GM18517 (cell line): ENCODE measurements at regions not wholly inside any gene's neighbourhood (a gene's known extent, or its start where the extent isn't known, plus 50 kb on each side); places are given as distances from the start of the nearest gene placed in this dataset.
"Not testable (repeated sequence)": the region's sequence is repeated elsewhere in the genome, so short reads cannot be mapped to it uniquely, and the experiment has no call there.

ENCODE experiments used
- ATAC-seq: cut with Tn5 transposase; IDR thresholded peaks from one replicate; pipeline ENCODE4 v1.9.1; 2021; ENCODE audit warnings: mild to moderate bottlenecking, moderate library complexity; ENCODE audit not compliant: unreplicated experiment

GRCh38 chr3:5675319-5675718, 487.8 kb downstream of the EDEM1 start:
- no peak for ATAC-seq

DNA sequence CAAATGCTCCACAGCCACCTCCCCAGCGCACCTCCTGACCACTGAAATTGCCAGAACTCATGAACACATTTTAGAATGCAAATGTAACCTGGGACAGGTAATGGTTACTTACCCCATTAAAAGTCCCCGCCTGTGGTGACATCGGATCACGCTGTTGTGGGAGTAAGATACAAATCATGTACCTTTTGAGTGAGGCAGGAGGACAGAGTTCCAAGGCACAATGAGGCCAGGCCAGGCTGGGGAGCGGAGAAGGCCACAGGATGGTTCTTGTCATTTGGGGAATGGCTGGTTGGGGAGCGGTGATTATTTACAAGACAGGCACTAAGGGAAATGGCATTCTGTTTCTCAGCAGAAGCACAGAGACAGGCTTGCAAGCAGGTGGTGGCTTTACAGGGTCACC, 490.0 kb downstream of the EDEM1 start:
- ATAC-seq = no peak

GRCh38 chr3:5678248-5678647, 490.7 kb downstream of the EDEM1 start:
- no peak for ATAC-seq

DNA sequence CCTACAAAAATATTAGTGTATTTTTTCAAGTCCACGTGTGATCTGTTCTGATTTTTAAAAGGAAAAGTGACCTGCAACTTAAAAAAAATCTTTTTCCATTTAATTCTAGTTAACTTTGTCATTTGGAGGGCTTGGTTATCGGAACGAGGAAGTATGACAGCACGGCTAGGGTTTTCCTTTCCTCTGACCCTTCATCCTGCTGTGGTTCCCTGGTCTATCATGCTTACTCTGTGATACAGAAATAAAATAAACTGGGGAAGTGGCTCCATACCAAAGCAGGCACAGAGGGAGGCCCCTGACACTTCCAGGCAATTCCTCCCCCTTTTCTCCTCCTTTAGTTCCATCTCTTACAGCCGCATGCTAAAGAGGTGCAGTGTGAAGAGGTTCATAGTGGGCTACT, 491.3 kb downstream of the EDEM1 start:
- ATAC-seq = no peak

- ATAC-seq = no peak
Measured at GRCh38 chr3:5687230-5687629, 499.7 kb downstream of the EDEM1 start.

- ATAC-seq = no peak
Measured at GRCh38 chr3:5690490-5690889, 503.0 kb downstream of the EDEM1 start.

DNA sequence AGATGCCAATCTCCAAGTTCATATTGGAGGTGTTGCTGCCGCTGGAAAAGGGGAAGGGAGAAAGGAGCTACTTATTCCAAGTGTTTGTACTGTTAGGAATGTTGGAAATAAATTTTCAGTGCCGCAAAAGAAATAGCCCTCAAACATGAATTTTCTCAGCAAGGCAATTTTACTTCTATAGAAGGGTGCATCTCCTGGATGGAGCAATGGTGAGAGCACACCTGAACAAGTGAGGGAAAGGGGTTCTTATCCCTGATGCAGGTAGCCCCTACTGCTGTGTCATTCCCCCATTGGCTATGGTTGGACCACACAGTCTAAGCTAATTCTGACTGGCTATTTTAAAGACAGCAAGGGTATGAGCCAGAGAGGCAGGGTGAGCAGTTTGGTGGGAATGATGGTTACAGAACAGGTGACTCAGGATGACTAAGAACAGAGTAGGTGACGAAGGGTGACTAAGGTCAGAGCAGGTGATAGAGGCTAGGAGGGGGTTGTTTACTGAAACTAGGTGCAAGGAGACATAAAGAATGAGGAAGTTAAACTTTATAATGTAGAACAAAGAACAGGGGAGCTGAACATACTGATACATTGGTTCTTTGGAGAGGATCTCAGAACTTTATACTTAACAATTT, 503.5 kb downstream of the EDEM1 start:
- no peak for ATAC-seq

- no peak for ATAC-seq
Measured at GRCh38 chr3:5692446-5692845, 504.9 kb downstream of the EDEM1 start.

- no peak for ATAC-seq
Measured at GRCh38 chr3:5694266-5694665, 506.8 kb downstream of the EDEM1 start.

DNA sequence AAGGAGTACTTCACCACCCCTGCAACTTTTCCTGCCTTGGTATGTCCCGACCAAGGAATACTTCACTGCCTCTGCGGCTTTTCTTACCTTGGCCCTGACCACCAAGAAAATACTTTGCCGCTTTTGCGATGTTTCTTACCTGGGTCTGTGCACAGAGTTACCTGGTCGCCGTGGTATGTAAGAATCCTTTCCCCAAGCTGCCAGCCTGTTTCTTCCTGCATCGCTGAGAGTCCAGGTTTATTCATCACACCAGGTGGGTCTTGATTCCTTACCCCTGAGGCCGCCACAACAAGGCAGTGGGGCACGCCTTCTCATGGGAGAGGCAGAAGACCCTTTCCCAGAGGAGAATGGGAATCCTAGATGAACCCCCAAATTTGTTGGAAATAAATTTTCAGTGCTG, 511.3 kb downstream of the EDEM1 start:
- no peak for ATAC-seq

DNA sequence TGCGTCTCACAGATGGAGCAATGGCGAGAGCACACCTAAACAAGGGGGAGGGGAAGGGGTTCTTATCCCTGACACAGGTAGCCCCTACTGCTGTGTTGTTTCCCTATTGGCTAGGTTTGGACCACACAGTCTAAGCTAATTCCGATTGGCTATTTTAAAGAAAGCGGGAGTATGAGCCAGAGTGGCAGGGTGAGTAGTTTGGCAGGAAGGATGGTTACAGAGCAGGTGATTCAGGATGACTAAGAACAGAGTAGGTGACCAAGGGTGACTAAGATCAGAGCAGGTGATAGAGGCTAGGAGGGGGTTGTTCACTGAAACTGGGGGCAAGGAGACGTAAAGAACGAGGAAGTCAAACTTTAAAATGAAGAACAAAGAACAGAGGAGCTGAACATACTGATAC, 511.8 kb downstream of the EDEM1 start:
- ATAC-seq = no peak

DNA sequence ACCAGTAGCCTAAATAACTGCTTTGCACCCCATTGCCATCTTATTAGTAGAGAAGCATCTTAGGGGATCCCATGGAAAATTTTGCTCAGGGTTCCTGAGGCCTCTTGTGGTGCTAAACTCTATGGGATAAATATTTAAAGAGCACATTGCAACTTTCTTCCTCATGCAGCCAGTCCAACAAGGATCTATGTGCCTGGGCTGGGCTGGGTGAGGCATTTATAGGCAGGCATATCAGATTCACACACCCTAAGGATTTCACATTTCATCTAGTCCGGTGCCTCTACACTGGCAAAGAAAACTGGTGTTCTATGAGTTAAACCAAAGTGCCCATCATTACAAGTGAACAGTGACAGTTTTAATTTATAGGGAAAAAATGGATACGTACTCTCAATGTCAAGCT, 512.3 kb downstream of the EDEM1 start:
- no peak for ATAC-seq

- ATAC-seq = not testable (repeated sequence)
Measured at GRCh38 chr3:5701005-5701404, 513.5 kb downstream of the EDEM1 start.

GRCh38 chr3:5707794-5708193, 520.3 kb downstream of the EDEM1 start:
- ATAC-seq = no peak

- no peak for ATAC-seq
Measured at GRCh38 chr3:5709714-5710113, 522.2 kb downstream of the EDEM1 start.

- no peak for ATAC-seq
Measured at GRCh38 chr3:5710718-5711117, 523.2 kb downstream of the EDEM1 start.

GRCh38 chr3:5717254-5717653, 529.7 kb downstream of the EDEM1 start:
- no peak for ATAC-seq

GRCh38 chr3:5719668-5720067, 532.2 kb downstream of the EDEM1 start:
- ATAC-seq = not testable (repeated sequence)

DNA sequence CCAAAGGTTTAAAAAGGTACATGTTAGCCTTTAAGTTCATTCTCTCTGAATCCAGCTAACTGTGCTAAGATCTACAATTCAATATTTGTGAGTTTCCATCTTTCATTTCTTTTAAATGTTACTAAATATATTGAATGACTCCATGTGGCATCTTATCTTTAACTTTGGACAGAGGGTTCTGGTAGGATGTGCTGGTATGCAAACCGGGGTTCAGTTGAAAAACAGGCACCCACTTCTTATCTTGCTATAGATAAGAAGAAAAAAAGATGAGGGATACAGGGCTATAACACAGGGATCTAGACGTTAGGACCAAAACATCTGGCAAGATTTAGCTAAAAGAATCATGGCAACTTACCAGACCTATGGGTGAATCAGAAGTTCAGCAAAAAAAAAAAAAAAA, 538.3 kb downstream of the EDEM1 start:
- no peak for ATAC-seq

DNA sequence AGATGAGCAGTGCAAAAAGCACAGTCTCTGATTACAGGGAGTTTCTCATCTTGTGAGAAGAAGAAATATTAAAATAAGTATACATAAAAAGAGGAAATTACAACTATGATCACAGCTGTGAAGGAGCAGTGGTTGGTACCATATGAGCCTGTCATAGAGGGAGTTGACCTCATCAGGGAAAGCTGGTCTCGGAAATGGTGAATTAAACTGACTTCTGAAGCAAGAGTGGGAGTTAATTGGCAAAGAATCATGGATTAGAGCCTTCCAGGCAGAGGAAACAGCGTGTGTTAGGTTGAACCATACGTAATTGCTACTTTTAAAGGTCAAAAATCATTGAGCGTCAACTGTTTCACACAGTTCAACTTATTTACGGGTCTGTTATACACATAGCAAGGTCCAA, 539.1 kb downstream of the EDEM1 start:
- no peak for ATAC-seq

DNA sequence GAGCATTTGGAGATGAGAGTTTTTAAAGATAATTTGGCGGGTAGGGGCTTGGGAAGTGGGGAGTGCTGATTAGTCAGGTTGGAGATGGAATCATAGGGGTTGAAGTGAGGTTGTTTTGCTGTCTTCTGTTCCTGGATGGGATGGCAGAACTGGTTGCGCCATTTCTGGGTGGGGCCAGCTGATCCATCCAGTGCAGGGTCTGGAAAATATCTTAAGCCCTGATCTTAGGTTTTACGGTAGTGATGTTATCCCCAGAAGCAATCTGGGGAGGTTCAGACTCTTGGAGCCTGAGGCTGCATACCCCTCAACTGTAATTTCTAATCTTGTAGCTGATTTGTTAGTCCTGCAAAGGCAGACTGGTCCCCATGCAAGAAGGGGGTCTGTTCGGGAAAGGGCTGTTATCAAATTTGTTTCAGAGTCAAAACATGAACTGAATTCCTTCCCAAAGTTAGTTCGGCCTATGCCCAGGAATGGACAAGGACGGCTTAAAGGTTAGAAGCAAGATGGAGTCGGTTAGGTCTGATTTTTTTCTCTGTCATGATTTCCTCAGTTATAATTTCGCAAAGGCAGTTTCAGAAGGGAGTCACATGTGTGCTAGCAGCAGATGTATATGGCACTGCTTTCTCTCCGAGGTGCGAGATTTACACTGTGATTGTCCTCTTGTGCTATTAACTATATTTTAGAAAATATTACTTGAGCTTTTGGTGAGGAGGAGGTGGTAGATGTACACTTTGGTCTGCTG, 540.4 kb downstream of the EDEM1 start:
- ATAC-seq = no peak

DNA sequence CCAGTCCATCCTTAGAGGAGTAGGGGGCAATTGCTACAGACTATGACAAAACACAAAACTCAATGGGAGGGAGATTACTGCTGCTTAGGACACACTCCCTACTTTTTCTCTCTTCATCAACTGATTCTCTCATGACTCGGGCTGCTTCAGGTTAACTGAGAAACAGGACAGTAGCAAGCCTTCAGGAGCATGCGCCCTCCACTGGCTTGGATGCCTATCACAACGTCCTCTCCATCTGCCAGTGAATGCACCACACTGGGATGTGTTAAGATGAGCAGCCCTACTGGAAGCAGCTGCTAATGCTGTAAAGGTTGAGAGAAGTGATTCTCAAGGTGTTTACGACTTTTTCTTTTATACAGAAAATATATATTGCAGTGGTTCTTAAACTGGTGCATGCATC, 542.3 kb downstream of the EDEM1 start:
- no peak for ATAC-seq

GRCh38 chr3:5731100-5731499, 543.6 kb downstream of the EDEM1 start:
- no peak for ATAC-seq
